Testis (tissue), 2 donors: ENCODE measurements at regions not wholly inside any gene's neighbourhood (a gene's known extent, or its start where the extent isn't known, plus 50 kb on each side); places are given as distances from the start of the nearest gene placed in this dataset.

Experiments
- POLR2A ChIP-seq: fragments of 450-650 bp; IDR thresholded peaks from one replicate; pipeline ENCODE4 v1.6.1; 2017; ENCODE audit warnings: antibody characterized with exemption, mild to moderate bottlenecking, moderate library complexity
- TF ChIP-seq, protein P1 (sequence below), 3 experiments: fragments of 450-650 bp in 2 of 3; fragments of 200-600 bp in 1 of 3; sonication (generic) in 1 of 3; IDR thresholded peaks; one replicate each; pipeline ENCODE4 v1.5.1; 2016 to 2019; ENCODE audit warnings: antibody characterized with exemption in 3 of 3, mild to moderate bottlenecking in 2 of 3, moderate library complexity in 1 of 3

DNA sequence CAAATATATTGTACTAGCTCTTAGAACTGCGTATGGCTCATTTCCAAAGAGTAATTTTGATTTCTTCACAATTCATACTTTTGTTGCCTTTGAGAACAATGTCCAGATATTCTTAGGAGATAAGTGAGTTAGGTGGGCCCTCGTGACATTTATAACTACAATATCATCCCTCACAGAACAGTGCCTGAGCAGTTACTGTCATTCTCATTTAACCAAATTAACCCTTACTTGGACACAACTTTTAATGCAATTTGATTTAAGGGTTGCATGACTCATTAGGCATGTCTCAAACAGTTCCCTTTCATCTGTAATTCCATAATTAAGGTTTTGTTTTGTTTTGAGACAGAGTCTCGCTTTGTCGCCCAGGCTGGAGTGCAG lies 68.1 kb upstream of the DNAH14 start:
- TF ChIP-seq, protein P1, sequence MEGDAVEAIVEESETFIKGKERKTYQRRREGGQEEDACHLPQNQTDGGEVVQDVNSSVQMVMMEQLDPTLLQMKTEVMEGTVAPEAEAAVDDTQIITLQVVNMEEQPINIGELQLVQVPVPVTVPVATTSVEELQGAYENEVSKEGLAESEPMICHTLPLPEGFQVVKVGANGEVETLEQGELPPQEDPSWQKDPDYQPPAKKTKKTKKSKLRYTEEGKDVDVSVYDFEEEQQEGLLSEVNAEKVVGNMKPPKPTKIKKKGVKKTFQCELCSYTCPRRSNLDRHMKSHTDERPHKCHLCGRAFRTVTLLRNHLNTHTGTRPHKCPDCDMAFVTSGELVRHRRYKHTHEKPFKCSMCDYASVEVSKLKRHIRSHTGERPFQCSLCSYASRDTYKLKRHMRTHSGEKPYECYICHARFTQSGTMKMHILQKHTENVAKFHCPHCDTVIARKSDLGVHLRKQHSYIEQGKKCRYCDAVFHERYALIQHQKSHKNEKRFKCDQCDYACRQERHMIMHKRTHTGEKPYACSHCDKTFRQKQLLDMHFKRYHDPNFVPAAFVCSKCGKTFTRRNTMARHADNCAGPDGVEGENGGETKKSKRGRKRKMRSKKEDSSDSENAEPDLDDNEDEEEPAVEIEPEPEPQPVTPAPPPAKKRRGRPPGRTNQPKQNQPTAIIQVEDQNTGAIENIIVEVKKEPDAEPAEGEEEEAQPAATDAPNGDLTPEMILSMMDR (IDR thresholded peaks at IDR 0.05) = no peak
- no peak for TF ChIP-seq POLR2A
